Superior temporal gyrus (tissue), 1 donor: ENCODE measurements at regions not wholly inside any gene's neighbourhood (a gene's known extent, or its start where the extent isn't known, plus 50 kb on each side); places are given as distances from the start of the nearest gene placed in this dataset.

ENCODE experiments used
- DNase-seq: peaks from one replicate; pipeline ENCODE4 v3.0.0-alpha.2; 2016; ENCODE audit errors: extremely low spot score

- DNase-seq = no peak
Measured at GRCh38 chr9:23309800-23310199, 516.2 kb downstream of the ELAVL2 start.

- no peak for DNase-seq
Measured at GRCh38 chr9:23314247-23314646, 511.8 kb downstream of the ELAVL2 start.

GRCh38 chr9:23319092-23319491 lies 506.9 kb downstream of the ELAVL2 start:
- no peak for DNase-seq

GRCh38 chr9:23321049-23321448 lies 505.0 kb downstream of the ELAVL2 start:
- DNase-seq = no peak

- no peak for DNase-seq
Measured at GRCh38 chr9:23322392-23322791, 503.6 kb downstream of the ELAVL2 start.

- no peak for DNase-seq
Measured at GRCh38 chr9:23324511-23324910, 501.5 kb downstream of the ELAVL2 start.

- no peak for DNase-seq
Measured at GRCh38 chr9:23326597-23326996, 499.4 kb downstream of the ELAVL2 start.

GRCh38 chr9:23341346-23341745 lies 484.7 kb downstream of the ELAVL2 start:
- no peak for DNase-seq

GRCh38 chr9:23342291-23342690 lies 483.7 kb downstream of the ELAVL2 start:
- no peak for DNase-seq

- DNase-seq = no peak
Measured at GRCh38 chr9:23343226-23343625, 482.8 kb downstream of the ELAVL2 start.

GRCh38 chr9:23361096-23361495 lies 464.9 kb downstream of the ELAVL2 start:
- DNase-seq = no peak

- DNase-seq = no peak
Measured at GRCh38 chr9:23372703-23373102, 453.3 kb downstream of the ELAVL2 start.

GRCh38 chr9:23375511-23375910 lies 450.5 kb downstream of the ELAVL2 start:
- no peak for DNase-seq

GRCh38 chr9:23379842-23380241 lies 446.2 kb downstream of the ELAVL2 start:
- no peak for DNase-seq

GRCh38 chr9:23380821-23381220 lies 445.2 kb downstream of the ELAVL2 start:
- no peak for DNase-seq

GRCh38 chr9:23382418-23382817 lies 443.6 kb downstream of the ELAVL2 start:
- no peak for DNase-seq

GRCh38 chr9:23394189-23394588 lies 431.9 kb downstream of the ELAVL2 start:
- no peak for DNase-seq

GRCh38 chr9:23408874-23409273 lies 417.2 kb downstream of the ELAVL2 start:
- no peak for DNase-seq

- no peak for DNase-seq
Measured at GRCh38 chr9:23412046-23412445, 414.0 kb downstream of the ELAVL2 start.

GRCh38 chr9:23412458-23412857 lies 413.6 kb downstream of the ELAVL2 start:
- DNase-seq = peak; percentile 42

GRCh38 chr9:23413541-23413940 lies 412.5 kb downstream of the ELAVL2 start:
- no peak for DNase-seq

- DNase-seq = no peak
Measured at GRCh38 chr9:23423999-23424398, 402.0 kb downstream of the ELAVL2 start.

GRCh38 chr9:23426144-23426543 lies 399.9 kb downstream of the ELAVL2 start:
- DNase-seq = no peak

- no peak for DNase-seq
Measured at GRCh38 chr9:23431459-23431858, 394.6 kb downstream of the ELAVL2 start.

- DNase-seq = no peak
Measured at GRCh38 chr9:23434654-23435053, 391.4 kb downstream of the ELAVL2 start.
